ENCODE measurements at regions not wholly inside any gene's neighbourhood (a gene's known extent, or its start where the extent isn't known, plus 50 kb on each side); places are given as distances from the start of the nearest gene placed in this dataset.

DNA sequence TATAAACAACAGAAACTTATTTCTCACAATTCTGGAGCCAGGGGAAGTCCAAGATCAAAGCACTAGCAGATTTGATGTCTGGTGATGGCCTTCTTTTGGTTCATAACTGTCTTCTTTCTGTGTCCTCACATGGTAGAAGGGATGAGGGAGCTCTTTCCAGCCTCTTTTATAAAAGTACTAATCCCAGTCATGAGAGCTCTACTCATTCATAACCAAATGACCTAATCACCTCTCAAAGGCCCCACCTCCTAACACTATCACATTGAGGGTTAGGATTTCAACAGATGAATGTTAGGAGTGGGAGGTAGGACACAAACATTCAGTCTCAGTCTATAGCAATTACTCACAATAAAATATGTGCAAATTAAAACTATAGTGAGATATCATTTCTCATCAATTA lies 50.1 kb upstream of the UBE2E2 start:
- TF ChIP-seq, protein P1, sequence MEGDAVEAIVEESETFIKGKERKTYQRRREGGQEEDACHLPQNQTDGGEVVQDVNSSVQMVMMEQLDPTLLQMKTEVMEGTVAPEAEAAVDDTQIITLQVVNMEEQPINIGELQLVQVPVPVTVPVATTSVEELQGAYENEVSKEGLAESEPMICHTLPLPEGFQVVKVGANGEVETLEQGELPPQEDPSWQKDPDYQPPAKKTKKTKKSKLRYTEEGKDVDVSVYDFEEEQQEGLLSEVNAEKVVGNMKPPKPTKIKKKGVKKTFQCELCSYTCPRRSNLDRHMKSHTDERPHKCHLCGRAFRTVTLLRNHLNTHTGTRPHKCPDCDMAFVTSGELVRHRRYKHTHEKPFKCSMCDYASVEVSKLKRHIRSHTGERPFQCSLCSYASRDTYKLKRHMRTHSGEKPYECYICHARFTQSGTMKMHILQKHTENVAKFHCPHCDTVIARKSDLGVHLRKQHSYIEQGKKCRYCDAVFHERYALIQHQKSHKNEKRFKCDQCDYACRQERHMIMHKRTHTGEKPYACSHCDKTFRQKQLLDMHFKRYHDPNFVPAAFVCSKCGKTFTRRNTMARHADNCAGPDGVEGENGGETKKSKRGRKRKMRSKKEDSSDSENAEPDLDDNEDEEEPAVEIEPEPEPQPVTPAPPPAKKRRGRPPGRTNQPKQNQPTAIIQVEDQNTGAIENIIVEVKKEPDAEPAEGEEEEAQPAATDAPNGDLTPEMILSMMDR (IDR thresholded peaks at IDR 0.05), result no peak
- TF ChIP-seq POLR2A (IDR thresholded peaks at IDR 0.05), result no peak
- no peak for TF ChIP-seq EP300 (IDR thresholded peaks at IDR 0.05; ENCODE audit: low read depth)
